ENCODE measurements at regions not wholly inside any gene's neighbourhood (a gene's known extent, or its start where the extent isn't known, plus 50 kb on each side); places are given as distances from the start of the nearest gene placed in this dataset.

GRCh38 chr16:51429041-51429440, 278.0 kb upstream of the SALL1 start:
- CTCF ChIA-PET: interaction anchor here (0.8 kb wide), 1 partner anchor 96 kb away, joined by 3 read pairs; no protein-coding TSS in a partner anchor
- H3K27me3 ChIP-seq (ENCODE audit: control insufficient read depth, insufficient read depth, low read length): no peaks in the 10 kb centered on the region
- POLR2A ChIA-PET: no interaction called here
- H3K4me3 ChIP-seq (ENCODE audit: low read depth, low read length): no peak overlapping the region
- H3K27ac ChIP-seq (ENCODE audit: low read depth, low read length): no peak overlapping the region
- no peaks in the 10 kb centered on the region for H3K9me3 ChIP-seq (ENCODE audit: control insufficient read depth, insufficient read depth, low read length)
- DNase-seq (ENCODE audit: low read depth, low spot score): no peak
- TF ChIP-seq, protein P1, sequence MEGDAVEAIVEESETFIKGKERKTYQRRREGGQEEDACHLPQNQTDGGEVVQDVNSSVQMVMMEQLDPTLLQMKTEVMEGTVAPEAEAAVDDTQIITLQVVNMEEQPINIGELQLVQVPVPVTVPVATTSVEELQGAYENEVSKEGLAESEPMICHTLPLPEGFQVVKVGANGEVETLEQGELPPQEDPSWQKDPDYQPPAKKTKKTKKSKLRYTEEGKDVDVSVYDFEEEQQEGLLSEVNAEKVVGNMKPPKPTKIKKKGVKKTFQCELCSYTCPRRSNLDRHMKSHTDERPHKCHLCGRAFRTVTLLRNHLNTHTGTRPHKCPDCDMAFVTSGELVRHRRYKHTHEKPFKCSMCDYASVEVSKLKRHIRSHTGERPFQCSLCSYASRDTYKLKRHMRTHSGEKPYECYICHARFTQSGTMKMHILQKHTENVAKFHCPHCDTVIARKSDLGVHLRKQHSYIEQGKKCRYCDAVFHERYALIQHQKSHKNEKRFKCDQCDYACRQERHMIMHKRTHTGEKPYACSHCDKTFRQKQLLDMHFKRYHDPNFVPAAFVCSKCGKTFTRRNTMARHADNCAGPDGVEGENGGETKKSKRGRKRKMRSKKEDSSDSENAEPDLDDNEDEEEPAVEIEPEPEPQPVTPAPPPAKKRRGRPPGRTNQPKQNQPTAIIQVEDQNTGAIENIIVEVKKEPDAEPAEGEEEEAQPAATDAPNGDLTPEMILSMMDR (IDR thresholded peaks at IDR 0.05; ENCODE audit: low read depth, low read length): no peak

DNA sequence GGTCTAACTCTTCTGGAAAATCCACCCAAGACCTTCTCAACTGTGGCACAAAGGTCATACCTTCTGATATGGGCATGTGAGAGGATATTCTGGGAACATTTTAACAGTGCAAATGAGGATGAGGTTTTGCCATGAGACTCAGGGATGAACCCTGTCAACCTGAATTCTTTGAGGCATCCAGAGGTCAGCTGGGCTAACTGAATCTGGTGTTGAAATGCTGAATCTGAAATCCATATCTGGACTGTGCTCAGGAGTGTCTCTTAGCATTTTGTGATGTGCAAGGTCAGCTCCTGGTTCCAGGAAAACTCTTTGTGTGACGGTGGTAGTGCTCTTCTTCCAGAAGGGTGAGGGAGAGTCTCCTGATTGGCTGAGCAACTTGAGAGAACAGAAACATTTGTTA, 276.0 kb upstream of the SALL1 start:
- Histone ChIP-seq H3K4me3 (ENCODE audit: low read depth, low read length) (no peak overlapping the region), H3K27ac (ENCODE audit: low read depth, low read length) (no peak overlapping the region), H3K27me3 (ENCODE audit: control insufficient read depth, insufficient read depth, low read length) (no peaks in the 10 kb centered on the region), H3K9me3 (ENCODE audit: control insufficient read depth, insufficient read depth, low read length) (no peaks in the 10 kb centered on the region)
- DNase-seq (ENCODE audit: low read depth, low spot score): no peak
- POLR2A ChIA-PET: no interaction called here
- CTCF ChIA-PET: no interaction called here
- TF ChIP-seq, protein P1 (IDR thresholded peaks at IDR 0.05; ENCODE audit: low read depth, low read length): no peak

- ChIA-PET CTCF (interaction anchor here (0.7 kb wide), 1 partner anchor 74 kb away, joined by 3 read pairs; no protein-coding TSS in a partner anchor), POLR2A (no interaction called here)
- TF ChIP-seq, protein P1 (IDR thresholded peaks at IDR 0.05; ENCODE audit: low read depth, low read length): no peak
- Histone ChIP-seq H3K9me3 (ENCODE audit: control insufficient read depth, insufficient read depth, low read length) (no peaks in the 10 kb centered on the region), H3K27ac (ENCODE audit: low read depth, low read length) (no peak overlapping the region), H3K27me3 (ENCODE audit: control insufficient read depth, insufficient read depth, low read length) (no peaks in the 10 kb centered on the region), H3K4me3 (ENCODE audit: low read depth, low read length) (no peak overlapping the region)
- no peak for DNase-seq (ENCODE audit: low read depth, low spot score)
Observed at GRCh38 chr16:51426276-51426675, 275.2 kb upstream of the SALL1 start.

DNA sequence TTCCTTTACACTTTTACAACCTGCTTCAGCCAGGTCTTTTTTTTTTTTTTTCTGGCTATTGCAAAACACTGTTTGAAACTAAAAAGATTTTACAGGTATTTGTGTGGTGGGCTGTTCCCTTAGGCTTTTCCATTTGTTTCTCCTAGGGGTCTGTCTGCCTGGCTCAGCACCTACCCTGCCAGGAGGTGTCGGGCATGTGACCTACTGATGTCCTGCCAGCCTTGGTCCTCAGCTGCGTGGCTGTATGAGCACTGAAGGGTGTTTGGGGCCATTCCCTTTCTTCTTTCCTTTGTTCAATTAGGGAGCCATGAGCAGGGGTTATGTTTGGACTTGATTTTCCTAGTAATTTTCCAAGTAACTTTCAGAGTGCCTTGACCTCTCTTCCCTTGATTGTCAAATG, 269.2 kb upstream of the SALL1 start:
- DNase-seq (ENCODE audit: low read depth, low spot score): no peak
- H3K27me3 ChIP-seq (ENCODE audit: control insufficient read depth, insufficient read depth, low read length): no peaks in the 10 kb centered on the region
- no peaks in the 10 kb centered on the region for H3K9me3 ChIP-seq (ENCODE audit: control insufficient read depth, insufficient read depth, low read length)
- TF ChIP-seq, protein P1 (IDR thresholded peaks at IDR 0.05; ENCODE audit: low read depth, low read length): no peak
- CTCF ChIA-PET: no interaction called here
- H3K4me3 ChIP-seq (ENCODE audit: low read depth, low read length): no peak overlapping the region
- no peak overlapping the region for H3K27ac ChIP-seq (ENCODE audit: low read depth, low read length)
- POLR2A ChIA-PET: no interaction called here

GRCh38 chr16:51419768-51420167, 268.7 kb upstream of the SALL1 start:
- no peaks in the 10 kb centered on the region for H3K9me3 ChIP-seq (ENCODE audit: control insufficient read depth, insufficient read depth, low read length)
- H3K4me3 ChIP-seq (ENCODE audit: low read depth, low read length): no peak overlapping the region
- H3K27ac ChIP-seq (ENCODE audit: low read depth, low read length): no peak overlapping the region
- ChIA-PET CTCF (no interaction called here), POLR2A (no interaction called here)
- TF ChIP-seq, protein P1 (IDR thresholded peaks at IDR 0.05; ENCODE audit: low read depth, low read length): no peak
- H3K27me3 ChIP-seq (ENCODE audit: control insufficient read depth, insufficient read depth, low read length): no peaks in the 10 kb centered on the region
- DNase-seq (ENCODE audit: low read depth, low spot score): no peak
